ENCODE measurements at regions not wholly inside any gene's neighbourhood (a gene's known extent, or its start where the extent isn't known, plus 50 kb on each side); places are given as distances from the start of the nearest gene placed in this dataset.
"Not testable (repeated sequence)": the region's sequence is repeated elsewhere in the genome, so short reads cannot be mapped to it uniquely, and the experiment has no call there.

- Histone ChIP-seq H3K4me3 (no peak overlapping the region), H3K4me1 (no peaks in the 10 kb centered on the region), H3K9me3 (no peaks in the 10 kb centered on the region), H3K27ac (no peak overlapping the region), H3K36me3 (no peaks in the 10 kb centered on the region), H3K27me3 (no peaks in the 10 kb centered on the region)
- no peak for ATAC-seq
- no peak for DNase-seq
- WGBS (ENCODE audit: insufficient coverage, low coverage, low lambda C conversion rate, missing lambda C conversion rate), result 34% methylated on average over 3 of the region's 3 CpGs
- intact Hi-C loops (cut with DNase I), result no loop called here
- TF ChIP-seq POLR2A (IDR thresholded peaks at IDR 0.05) (no peak), CTCF (IDR thresholded peaks at IDR 0.05) (no peak)
Observed at GRCh38 chr5:130759061-130759460, 406.0 kb downstream of the HINT1 start.

DNA sequence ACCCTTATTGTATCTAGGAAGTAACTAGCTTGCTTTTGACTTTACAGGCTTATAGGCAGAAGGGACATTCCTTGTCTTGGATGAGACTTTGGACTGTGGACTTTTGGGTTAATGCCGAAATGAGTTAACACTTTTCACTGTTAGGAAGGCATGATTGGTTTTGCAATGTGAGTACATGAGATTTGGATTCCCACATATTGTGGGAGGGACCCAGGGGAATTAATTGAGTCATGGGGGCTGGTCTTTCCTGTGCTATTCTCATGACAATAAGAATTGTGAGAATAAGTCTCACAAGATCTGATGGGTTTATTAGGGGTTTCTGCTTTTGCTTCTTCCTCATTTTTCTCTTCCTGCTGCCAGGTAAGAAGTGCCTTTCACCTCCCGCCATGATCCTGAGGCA lies 417.5 kb downstream of the HINT1 start:
- no peak for DNase-seq
- H3K36me3 ChIP-seq, result no peaks in the 10 kb centered on the region
- no peaks in the 10 kb centered on the region for H3K27me3 ChIP-seq
- no peak for ATAC-seq
- 54% methylated on average over 2 of the region's 2 CpGs for WGBS (ENCODE audit: insufficient coverage, low coverage, low lambda C conversion rate, missing lambda C conversion rate)
- no peaks in the 10 kb centered on the region for H3K9me3 ChIP-seq
- intact Hi-C loops (cut with DNase I), result no loop called here
- no peak overlapping the region for H3K4me3 ChIP-seq
- no peak overlapping the region for H3K27ac ChIP-seq
- TF ChIP-seq POLR2A (IDR thresholded peaks at IDR 0.05), result no peak
- TF ChIP-seq CTCF (IDR thresholded peaks at IDR 0.05), result no peak
- H3K4me1 ChIP-seq, result no peaks in the 10 kb centered on the region

GRCh38 chr5:130746641-130747040 lies 418.4 kb downstream of the HINT1 start:
- H3K36me3 ChIP-seq; H3K27ac ChIP-seq; intact Hi-C loops (cut with DNase I); H3K4me3 ChIP-seq; H3K9me3 ChIP-seq; H3K4me1 ChIP-seq; DNase-seq; H3K27me3 ChIP-seq; ATAC-seq: not testable (repeated sequence)

DNA sequence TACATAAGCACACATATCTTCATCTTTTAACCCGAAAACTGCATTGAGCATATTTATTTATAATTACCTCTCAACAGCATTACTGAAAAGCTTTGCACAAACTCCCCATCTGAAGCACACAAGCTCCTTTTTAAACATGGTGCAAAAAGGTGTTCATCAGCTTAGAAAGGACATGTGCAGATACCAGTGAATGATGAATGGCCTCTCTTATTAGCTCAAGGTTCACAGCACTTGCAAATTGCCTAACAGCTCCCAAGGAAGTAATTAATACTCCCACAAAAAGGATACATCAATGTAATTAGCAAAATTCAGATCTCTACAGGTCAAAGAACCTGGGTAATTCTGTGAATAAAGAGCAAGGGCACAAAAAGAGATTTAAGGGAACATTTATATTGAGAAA lies 422.0 kb downstream of the HINT1 start:
- no peak for TF ChIP-seq POLR2A (IDR thresholded peaks at IDR 0.05)
- TF ChIP-seq CTCF (IDR thresholded peaks at IDR 0.05), result no peak
- DNase-seq (no peak), ATAC-seq (no peak)
- Histone ChIP-seq H3K27me3 (no peaks in the 10 kb centered on the region), H3K9me3 (peaks cover 0 to 5% (median 0%) of the 10 kb centered on the region in 4 donors), H3K4me1 (no peaks in the 10 kb centered on the region), H3K36me3 (no peaks in the 10 kb centered on the region), H3K27ac (no peak overlapping the region), H3K4me3 (no peak overlapping the region)
- WGBS (ENCODE audit: insufficient coverage, low coverage, low lambda C conversion rate, missing lambda C conversion rate), result 53% methylated on average over 1 of the region's 1 CpG
- intact Hi-C loops (cut with DNase I), result no loop called here

- intact Hi-C loops (cut with DNase I), result no loop called here
- Histone ChIP-seq H3K9me3 (peaks cover 0 to 5% (median 0%) of the 10 kb centered on the region in 4 donors), H3K36me3 (no peaks in the 10 kb centered on the region), H3K4me1 (no peaks in the 10 kb centered on the region), H3K4me3 (no peak overlapping the region), H3K27ac (no peak overlapping the region), H3K27me3 (no peaks in the 10 kb centered on the region)
- TF ChIP-seq CTCF (IDR thresholded peaks at IDR 0.05), result no peak
- TF ChIP-seq POLR2A (IDR thresholded peaks at IDR 0.05), result no peak
- no peak for DNase-seq
- no peak for ATAC-seq
- WGBS (ENCODE audit: insufficient coverage, low coverage, low lambda C conversion rate, missing lambda C conversion rate), result 60% methylated on average over 5 of the region's 5 CpGs
Observed at GRCh38 chr5:130740047-130740569, 424.9 kb downstream of the HINT1 start.

All from right lobe of liver (tissue), 6 donors.